ENCODE measurements at regions not wholly inside any gene's neighbourhood (a gene's known extent, or its start where the extent isn't known, plus 50 kb on each side); places are given as distances from the start of the nearest gene placed in this dataset.

- TF ChIP-seq CTCF (IDR thresholded peaks at IDR 0.05; ENCODE audit: low read length) (no peak), EZH2 (IDR thresholded peaks at IDR 0.05; ENCODE audit: borderline replicate concordance, low read length) (no peak)
Observed at GRCh38 chr12:72742568-72742967, 470.4 kb downstream of the TRHDE start.

All from OCI-LY1 (cell line).